Neutrophil (primary cell): ENCODE measurements at regions not wholly inside any gene's neighbourhood (a gene's known extent, or its start where the extent isn't known, plus 50 kb on each side); places are given as distances from the start of the nearest gene placed in this dataset.

ENCODE experiments used
- H3K27ac ChIP-seq: fragments of 200-600 bp; sonication (generic); 2 replicates; pipeline ENCODE4 v1.5.1; 2016; ENCODE audit warnings: mild to moderate bottlenecking, moderate library complexity
- H3K27me3 ChIP-seq: fragments of 200-600 bp; sonication (generic); 2 replicates; pipeline ENCODE4 v1.6.0; 2016; ENCODE audit warnings: mild to moderate bottlenecking
- H3K36me3 ChIP-seq: fragments of 200-600 bp; sonication (generic); 2 replicates; pipeline ENCODE4 v1.5.1; 2017
- H3K4me1 ChIP-seq, 2 experiments: fragments of 200-600 bp in 1 of 2; sonication (generic) in 1 of 2; 1 replicate in 1 of 2; 2 replicates in 1 of 2; pipeline versions ENCODE4 v1.5.1 to v1.6.1; 2013 to 2016; ENCODE audit warnings: low read depth in 1 of 2, low read length in 1 of 2, mild to moderate bottlenecking in 1 of 2, moderate library complexity in 1 of 2; ENCODE audit not compliant: control insufficient read depth in 1 of 2, insufficient read depth in 1 of 2
- H3K4me3 ChIP-seq, 2 experiments: fragments of 200-600 bp in 1 of 2; sonication (generic) in 1 of 2; 1 replicate in 1 of 2; 2 replicates in 1 of 2; pipeline ENCODE4 v1.5.1; 2013 to 2016; ENCODE audit warnings: low read depth in 1 of 2, low read length in 1 of 2, mild to moderate bottlenecking in 1 of 2, moderate library complexity in 1 of 2
- H3K9me3 ChIP-seq: fragments of 200-600 bp; sonication (generic); 2 replicates; pipeline ENCODE4 v1.5.1; 2016
- CTCF ChIP-seq: fragments of 200-600 bp; sonication (generic); IDR thresholded peaks from 2 replicates; pipeline ENCODE4 v1.5.1; 2016; ENCODE audit warnings: antibody characterized with exemption

- TF ChIP-seq CTCF, result no peak
- Histone ChIP-seq H3K27ac (no peak overlapping the region), H3K27me3 (no peaks in the 10 kb centered on the region), H3K36me3 (no peaks in the 10 kb centered on the region), H3K4me1 (no peaks in the 10 kb centered on the region), H3K9me3 (no peaks in the 10 kb centered on the region), H3K4me3 (no peak overlapping the region)
Observed at GRCh38 chr9:32011049-32011448, 373.4 kb upstream of the ACO1 start.

- no peaks in the 10 kb centered on the region for H3K36me3 ChIP-seq
- no peaks in the 10 kb centered on the region for H3K9me3 ChIP-seq
- TF ChIP-seq CTCF, result no peak
- H3K4me3 ChIP-seq, result no peak overlapping the region
- H3K27me3 ChIP-seq, result no peaks in the 10 kb centered on the region
- no peak overlapping the region for H3K27ac ChIP-seq
- no peaks in the 10 kb centered on the region for H3K4me1 ChIP-seq
Observed at GRCh38 chr9:32015795-32016194, 368.6 kb upstream of the ACO1 start.

- no peak overlapping the region for H3K4me3 ChIP-seq
Observed at GRCh38 chr9:32045513-32045912, 338.9 kb upstream of the ACO1 start.

GRCh38 chr9:32067261-32067660 lies 317.2 kb upstream of the ACO1 start:
- Histone ChIP-seq H3K27ac (no peak overlapping the region), H3K27me3 (no peaks in the 10 kb centered on the region), H3K9me3 (no peaks in the 10 kb centered on the region), H3K36me3 (no peaks in the 10 kb centered on the region), H3K4me1 (no peaks in the 10 kb centered on the region), H3K4me3 (no peak overlapping the region)
- TF ChIP-seq CTCF, result no peak

More at GRCh38 chr9:32045513-32045912, 338.9 kb upstream of the ACO1 start:
- H3K9me3 ChIP-seq, result no peaks in the 10 kb centered on the region
- H3K4me1 ChIP-seq, result no peaks in the 10 kb centered on the region
- H3K36me3 ChIP-seq, result no peaks in the 10 kb centered on the region
- H3K27ac ChIP-seq, result no peak overlapping the region
- no peak for TF ChIP-seq CTCF
- no peaks in the 10 kb centered on the region for H3K27me3 ChIP-seq

- TF ChIP-seq CTCF, result no peak
- H3K27ac ChIP-seq, result no peak overlapping the region
- no peaks in the 10 kb centered on the region for H3K36me3 ChIP-seq
- no peak overlapping the region for H3K4me3 ChIP-seq
- H3K9me3 ChIP-seq, result no peaks in the 10 kb centered on the region
- H3K4me1 ChIP-seq, result no peaks in the 10 kb centered on the region
- no peaks in the 10 kb centered on the region for H3K27me3 ChIP-seq
Observed at GRCh38 chr9:32069169-32069813, 315.2 kb upstream of the ACO1 start.
